GM18858 (cell line): ENCODE measurements at regions not wholly inside any gene's neighbourhood (a gene's known extent, or its start where the extent isn't known, plus 50 kb on each side); places are given as distances from the start of the nearest gene placed in this dataset.
"Not testable (repeated sequence)": the region's sequence is repeated elsewhere in the genome, so short reads cannot be mapped to it uniquely, and the experiment has no call there.

Experiments
- ATAC-seq: cut with Tn5 transposase; IDR thresholded peaks from one replicate; pipeline ENCODE4 v1.9.1; 2021; ENCODE audit not compliant: unreplicated experiment

DNA sequence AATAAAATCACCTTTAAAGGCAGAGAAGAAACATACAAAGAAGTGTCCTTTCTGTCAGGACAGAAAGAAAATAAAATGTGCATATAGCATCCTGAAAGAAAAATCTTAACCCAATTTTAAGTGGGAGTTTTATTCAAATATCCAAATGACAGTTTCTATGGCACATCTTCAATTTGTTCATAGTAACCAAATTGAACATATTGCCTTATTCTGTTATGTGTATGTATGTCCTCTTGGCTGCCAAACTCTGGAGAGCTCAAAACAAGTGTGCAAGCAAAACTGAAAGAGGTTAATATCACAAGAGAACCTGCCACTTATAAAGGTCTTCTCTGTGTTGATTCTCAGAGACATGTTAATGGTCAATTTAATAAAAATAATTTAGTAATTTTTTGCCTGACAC, 334.7 kb downstream of the BCKDHB start:
- ATAC-seq = no peak

DNA sequence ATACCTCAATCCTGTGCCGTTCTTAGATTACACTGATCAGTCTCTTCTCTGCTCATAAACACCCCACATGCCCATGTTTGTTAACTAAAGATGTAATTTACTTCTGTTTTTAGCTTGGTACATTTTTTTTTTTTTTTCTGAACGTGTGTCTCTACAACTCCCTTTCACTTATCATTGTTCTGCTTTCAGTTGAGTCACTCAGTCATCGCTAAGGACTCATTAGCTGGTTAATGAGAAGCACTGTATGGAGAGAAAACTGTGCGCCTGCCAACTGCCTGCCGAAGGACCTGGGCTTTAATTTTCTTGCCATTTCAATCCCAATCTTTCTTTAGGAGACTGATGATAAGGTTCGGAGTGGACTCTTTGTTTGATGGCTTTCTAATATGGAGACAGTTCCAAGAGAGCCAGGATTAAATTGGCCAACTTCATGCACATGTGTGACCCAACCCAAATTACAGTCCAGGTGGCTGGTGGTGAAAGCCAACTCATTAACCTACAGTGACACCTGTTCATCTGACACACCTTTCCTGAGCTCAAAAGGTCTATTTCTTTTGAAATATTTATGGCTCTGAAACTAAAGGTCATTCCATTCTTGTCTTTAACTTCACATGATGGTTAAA, 334.1 kb downstream of the BCKDHB start:
- no peak for ATAC-seq

DNA sequence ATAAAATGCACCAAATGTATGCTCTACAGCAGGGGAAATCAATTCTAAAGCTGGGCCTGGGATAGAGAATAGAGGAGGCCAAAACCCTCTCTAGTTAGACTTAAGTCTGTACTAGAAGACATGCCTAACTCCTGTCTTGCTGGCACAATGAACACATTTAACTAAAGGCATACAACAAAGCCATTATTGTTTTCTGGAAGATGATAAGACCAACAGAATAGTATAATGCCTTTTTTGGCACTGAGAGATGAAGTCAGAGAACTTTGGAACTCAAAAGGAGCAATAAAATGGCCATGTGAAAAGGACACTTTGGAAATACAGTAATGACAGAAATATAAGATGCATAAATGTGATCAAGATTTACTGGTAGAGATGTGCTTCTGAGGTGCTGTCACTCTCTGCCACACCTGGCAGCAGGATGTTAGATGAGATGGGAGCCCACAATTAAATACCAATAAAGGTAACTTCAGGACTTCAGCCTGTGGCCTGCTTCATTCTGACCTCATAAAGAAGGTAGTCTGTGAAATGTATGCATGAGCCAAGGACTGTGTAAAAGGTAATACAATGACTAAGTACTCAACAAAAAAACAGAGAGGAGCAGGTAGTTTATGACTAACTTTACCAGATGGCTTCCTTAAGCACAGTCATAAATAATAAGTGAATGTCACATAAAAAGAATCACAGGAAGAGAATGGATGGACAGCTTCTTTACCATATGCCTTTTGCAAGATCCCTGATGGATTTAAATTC, 333.4 kb downstream of the BCKDHB start:
- no peak for ATAC-seq

GRCh38 chr6:80438772-80439171, 332.3 kb downstream of the BCKDHB start:
- no peak for ATAC-seq

- no peak for ATAC-seq
Observed at GRCh38 chr6:80437801-80438200, 331.3 kb downstream of the BCKDHB start.

- ATAC-seq = no peak
Observed at GRCh38 chr6:80437221-80437620, 330.8 kb downstream of the BCKDHB start.

GRCh38 chr6:80436663-80437062, 330.2 kb downstream of the BCKDHB start:
- no peak for ATAC-seq

- no peak for ATAC-seq
Observed at GRCh38 chr6:80435457-80435856, 329.0 kb downstream of the BCKDHB start.

DNA sequence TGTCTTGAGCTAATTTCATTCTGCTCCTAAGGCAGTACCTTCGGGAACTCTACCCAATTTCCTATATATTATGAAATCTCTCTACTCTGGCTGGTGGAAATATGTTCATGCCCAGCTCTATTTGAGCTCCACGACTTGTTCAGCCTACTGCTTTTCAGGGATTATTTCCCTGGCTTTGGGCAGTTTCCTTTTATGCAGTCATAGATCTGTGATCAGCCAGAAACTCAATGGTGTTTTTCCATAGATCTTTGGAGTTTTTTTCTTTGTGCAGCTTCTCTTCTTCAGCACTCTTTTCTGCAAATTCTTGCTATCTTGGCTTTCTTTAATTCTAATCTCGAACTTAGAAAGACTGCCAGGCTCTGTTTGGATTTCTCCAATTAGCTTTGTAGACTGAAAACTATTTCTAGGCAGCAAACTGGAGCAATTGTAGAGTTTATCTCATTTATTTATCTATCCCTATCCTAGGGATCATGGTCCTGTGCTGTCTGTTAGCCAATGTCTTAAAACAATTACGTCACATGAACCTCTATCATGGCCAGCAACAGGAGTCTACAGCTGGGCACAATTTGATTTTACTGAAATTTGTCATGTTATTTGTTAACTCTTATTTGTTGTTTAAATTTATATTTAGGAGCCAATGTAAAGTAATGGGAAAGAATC, 328.4 kb downstream of the BCKDHB start:
- ATAC-seq = no peak

- no peak for ATAC-seq
Observed at GRCh38 chr6:80433673-80434025, 327.2 kb downstream of the BCKDHB start.

- ATAC-seq = no peak
Observed at GRCh38 chr6:80433010-80433672, 326.7 kb downstream of the BCKDHB start.

GRCh38 chr6:80425089-80425823, 318.8 kb downstream of the BCKDHB start:
- ATAC-seq = no peak

DNA sequence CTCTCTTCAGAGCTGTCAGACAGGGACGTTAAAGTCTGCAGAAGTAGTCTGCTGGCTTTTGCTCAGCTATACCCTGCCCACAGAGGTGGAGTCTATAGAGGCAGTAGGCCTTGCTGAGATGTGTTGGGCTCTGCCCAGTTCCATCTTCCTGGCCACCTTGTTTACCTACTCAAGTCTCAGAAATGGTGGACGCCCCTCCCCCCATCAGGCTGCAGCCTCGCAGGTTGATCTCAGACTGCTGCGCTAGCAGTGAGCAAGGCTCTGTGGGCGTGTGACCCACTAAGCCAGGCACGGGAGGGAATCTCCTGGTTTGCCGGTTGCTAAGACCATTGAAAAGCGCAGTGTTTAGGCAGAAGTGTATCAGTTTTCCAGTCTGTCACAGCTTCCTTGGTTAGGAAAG, 305.0 kb downstream of the BCKDHB start:
- no peak for ATAC-seq

DNA sequence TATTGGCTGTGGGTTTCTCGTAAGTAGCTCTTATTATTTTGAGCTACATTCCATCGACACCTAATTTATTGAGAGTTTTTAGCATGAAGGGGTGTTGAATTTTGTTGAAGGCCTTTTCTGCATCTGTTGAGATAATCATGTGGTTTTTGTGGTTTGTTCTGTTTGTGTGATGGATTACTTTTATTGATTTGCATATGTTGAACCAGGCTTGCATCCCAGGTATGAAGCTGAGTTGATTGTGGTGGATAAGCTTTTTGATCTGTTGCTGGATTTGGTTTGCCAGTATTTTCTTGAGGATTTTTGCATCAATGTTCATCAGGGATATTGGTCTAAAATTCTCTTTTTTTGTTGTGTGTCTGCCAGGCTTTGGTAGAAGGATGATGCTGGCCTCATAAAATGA, 301.5 kb downstream of the BCKDHB start:
- not testable (repeated sequence) for ATAC-seq

GRCh38 chr6:80404889-80405288, 298.4 kb downstream of the BCKDHB start:
- no peak for ATAC-seq

DNA sequence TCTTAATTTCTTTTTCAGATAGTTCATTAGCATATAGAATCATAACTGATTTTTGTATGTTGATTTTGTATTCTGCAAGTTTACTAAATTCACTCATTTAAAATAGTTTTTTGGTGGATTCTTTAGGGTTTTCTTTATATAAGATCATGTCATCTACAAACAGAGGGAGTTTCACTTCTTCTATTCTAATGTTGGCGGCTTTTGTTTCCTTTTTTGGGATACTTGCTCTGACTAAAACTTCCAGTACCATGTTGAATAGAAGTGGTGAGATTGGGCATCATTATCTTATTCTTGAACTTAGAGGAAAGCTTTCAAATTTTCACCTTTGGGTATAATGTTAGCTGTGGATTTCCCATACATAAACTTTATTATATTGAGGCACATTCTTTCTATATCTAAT, 296.9 kb downstream of the BCKDHB start:
- ATAC-seq = peak; percentile 49

GRCh38 chr6:80402266-80402665, 295.8 kb downstream of the BCKDHB start:
- ATAC-seq = no peak
